Spleen (tissue), 11 donors: ENCODE measurements at regions not wholly inside any gene's neighbourhood (a gene's known extent, or its start where the extent isn't known, plus 50 kb on each side); places are given as distances from the start of the nearest gene placed in this dataset.

ENCODE experiments used
- DNase-seq: peaks from one replicate; pipeline ENCODE4 v3.0.0-alpha.2; 2020
- H3K27ac ChIP-seq, 8 donors: fragments of 200-600 bp; sonication (generic) in 7 of 8; 1 replicate in 4 of 8; 2 replicates in 4 of 8; pipeline versions ENCODE4 v1.5.0 to v1.8.0; 2016 to 2021; ENCODE audit warnings: inconsistent platforms in 4 of 8, mild to moderate bottlenecking in 4 of 8, moderate library complexity in 1 of 8
- H3K27me3 ChIP-seq, 7 donors: fragments of 200-600 bp; sonication (generic) in 6 of 7; replicated peaks in 1 of 7; 1 replicate in 4 of 7; 2 replicates in 3 of 7; pipeline versions ENCODE4 v1.5.0 to v1.8.0; 2016 to 2021; ENCODE audit warnings: inconsistent platforms in 3 of 7, mild to moderate bottlenecking in 1 of 7
- H3K36me3 ChIP-seq, 6 donors: fragments of 200-600 bp; sonication (generic) in 5 of 6; 1 replicate in 4 of 6; 2 replicates in 2 of 6; pipeline versions ENCODE4 v1.5.0 to v1.8.0; 2016 to 2021; ENCODE audit warnings: inconsistent platforms in 2 of 6
- H3K4me1 ChIP-seq, 6 donors: fragments of 200-600 bp; sonication (generic) in 5 of 6; 1 replicate in 3 of 6; 2 replicates in 3 of 6; pipeline versions ENCODE4 v1.5.0 to v1.8.0; 2016 to 2021; ENCODE audit warnings: inconsistent platforms in 3 of 6
- H3K4me3 ChIP-seq, 8 donors: fragments of 200-600 bp; sonication (generic) in 7 of 8; 1 replicate in 4 of 8; 2 replicates in 4 of 8; pipeline versions ENCODE4 v1.5.0 to v1.8.0; 2016 to 2021; ENCODE audit warnings: inconsistent platforms in 4 of 8, mild to moderate bottlenecking in 4 of 8, moderate library complexity in 2 of 8
- H3K9me3 ChIP-seq, 8 donors: fragments of 200-600 bp; sonication (generic) in 7 of 8; 1 replicate in 4 of 8; 2 replicates in 4 of 8; pipeline versions ENCODE4 v1.5.0 to v1.8.0; 2016 to 2021; ENCODE audit warnings: inconsistent platforms in 4 of 8
- CTCF ChIP-seq, 11 experiments: fragments of 200-600 bp in 7 of 11; fragments of 450-650 bp in 4 of 11; sonication (generic) in 4 of 11; IDR thresholded peaks in 8 of 11; conservative IDR thresholded peaks in 3 of 11; 1 replicate in 7 of 11; 2 replicates in 4 of 11; pipeline versions ENCODE4 v1.4.0 to v1.8.0; 2016 to 2021; ENCODE audit warnings: antibody characterized with exemption in 11 of 11, inconsistent platforms in 4 of 11, mild to moderate bottlenecking in 1 of 11
- POLR2A ChIP-seq, 3 donors: fragments of 450-650 bp; IDR thresholded peaks; one replicate each; pipeline ENCODE4 v1.5.1; 2017; ENCODE audit warnings: antibody characterized with exemption in 3 of 3, mild to moderate bottlenecking in 1 of 3
- POLR2AphosphoS5 ChIP-seq, 3 donors: sonication (generic); formaldehyde crosslinking; IDR thresholded peaks; one replicate each; pipeline ENCODE4 v1.5.1; 2017; ENCODE audit warnings: antibody characterized with exemption in 3 of 3
- WGBS, 5 donors: extraction: QIAGEN DNeasy Blood & Tissue Kit in 3 of 5; methylation state at CpG; one replicate each; pipeline versions ENCODE4 v1.1.5 to v1.1.7; 2013 to 2018; 5-methylcytosine and 5-hydroxymethylcytosine counted together
- intact Hi-C: fragments of 100-400 bp; cut with DNase I; formaldehyde crosslinking; loops from one replicate; pipeline ENCODE4 v1.15.0; 2023; ENCODE audit warnings: low total_unique reads
- donor health status: healthy with polysubstance abuse.
- donor health status: DM: no; HTN: no; CAD: no; lungs with moderate emphysema.
- donor health status: DM: no; HTN: no; CAD: no.
- donor health status: Bipolar disorder and iron deficiency.
- donor health status: healthy.
- donor health status: DM: no; HTN: no; CAD: no.
- donor health status: DM: yes; HTN: yes; CAD: no.

- Histone ChIP-seq H3K27ac (peak overlapping the region in 3 of 8 donors; percentile 70 to 79 (median 73)), H3K9me3 (no peaks in the 10 kb centered on the region), H3K4me1 (peaks cover 0 to 14% (median 0%) of the 10 kb centered on the region in 6 donors), H3K36me3 (no peaks in the 10 kb centered on the region), H3K4me3 (no peak overlapping the region), H3K27me3 (no peaks in the 10 kb centered on the region)
- intact Hi-C loops: no loop called here
- WGBS, 5 donors: 86 to 96% (median 87%) methylated on average over 5 of the region's 5 CpGs
- TF ChIP-seq POLR2A (IDR thresholded peaks at IDR 0.05): no peak
- TF ChIP-seq POLR2AphosphoS5 (IDR thresholded peaks at IDR 0.05): no peak
- TF ChIP-seq CTCF (IDR thresholded peaks at IDR 0.05 in 8 of 11, conservative IDR thresholded peaks at IDR 0.05 in 3 of 11): no peak
- DNase-seq: no peak
These were observed 807.1 kb downstream of the RNF144A start for GRCh38 chr2:7724336-7724735.

DNA sequence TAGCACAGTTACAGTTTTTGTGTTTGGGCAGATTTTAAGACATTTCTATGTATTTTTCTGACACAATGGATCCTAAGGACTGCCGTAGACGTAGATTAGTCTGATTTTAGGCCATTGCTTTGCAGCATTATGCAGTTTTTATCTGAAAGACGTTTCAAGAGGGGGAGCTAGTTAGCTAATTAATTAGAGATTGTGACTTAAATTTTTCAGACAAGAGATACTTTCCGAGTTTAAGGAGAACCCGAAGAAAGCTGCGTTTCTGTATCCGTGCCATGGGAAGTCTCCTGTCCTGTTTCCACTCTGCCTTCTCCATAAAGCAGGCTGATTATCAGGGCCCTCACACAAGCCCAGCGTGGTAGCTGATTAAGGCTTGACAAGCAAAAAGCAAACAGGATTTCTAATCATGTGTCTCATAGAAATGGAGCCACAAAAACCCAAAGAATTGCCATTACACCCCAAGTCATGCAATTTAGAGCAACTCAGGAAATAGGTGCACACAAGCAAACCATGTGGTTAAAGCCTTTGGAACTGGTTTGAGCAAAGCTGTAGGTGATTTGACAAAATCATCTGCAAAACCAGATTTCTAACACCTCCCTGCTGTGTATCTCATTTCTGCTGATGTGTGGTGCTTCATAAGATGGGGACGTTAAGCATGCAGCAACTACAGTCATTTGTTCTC is 808.1 kb downstream of the RNF144A start:
- peak overlapping the region in 5 of 8 donors; percentile 3 to 79 (median 70) for H3K27ac ChIP-seq
- 30 to 54% (median 37%) methylated on average over 9 of the region's 9 CpGs for WGBS, 5 donors
- intact Hi-C loops: no loop called here
- peak overlapping the region in 2 of 8 donors; percentile 22 to 60 for H3K4me3 ChIP-seq
- no peak for DNase-seq
- H3K27me3 ChIP-seq: no peaks in the 10 kb centered on the region
- peak in 2 of 11 experiments; percentile 7 to 12 for TF ChIP-seq CTCF (IDR thresholded peaks at IDR 0.05 in 8 of 11, conservative IDR thresholded peaks at IDR 0.05 in 3 of 11)
- TF ChIP-seq POLR2AphosphoS5 (IDR thresholded peaks at IDR 0.05): peak in 1 of 3 donors; percentile 68
- no peak for TF ChIP-seq POLR2A (IDR thresholded peaks at IDR 0.05)
- H3K9me3 ChIP-seq: no peaks in the 10 kb centered on the region
- no peaks in the 10 kb centered on the region for H3K36me3 ChIP-seq
- H3K4me1 ChIP-seq: peaks cover 0 to 14% (median 0%) of the 10 kb centered on the region in 6 donors

GRCh38 chr2:7725850-7726242 is 808.6 kb downstream of the RNF144A start:
- H3K4me1 ChIP-seq: peaks cover 0 to 17% (median 0%) of the 10 kb centered on the region in 6 donors
- H3K27me3 ChIP-seq: no peaks in the 10 kb centered on the region
- H3K27ac ChIP-seq: peak overlapping the region in 7 of 8 donors; percentile 1 to 79 (median 69)
- 68 to 84% (median 79%) methylated on average over 1 of the region's 1 CpG for WGBS, 5 donors
- intact Hi-C loops: no loop called here
- H3K9me3 ChIP-seq: no peaks in the 10 kb centered on the region
- no peak for DNase-seq
- H3K4me3 ChIP-seq: peak overlapping the region in 3 of 8 donors; percentile 18 to 60 (median 22)
- TF ChIP-seq POLR2A (IDR thresholded peaks at IDR 0.05) (no peak), CTCF (IDR thresholded peaks at IDR 0.05 in 8 of 11, conservative IDR thresholded peaks at IDR 0.05 in 3 of 11) (no peak), POLR2AphosphoS5 (IDR thresholded peaks at IDR 0.05) (no peak)
- H3K36me3 ChIP-seq: no peaks in the 10 kb centered on the region

GRCh38 chr2:7726989-7727388 is 809.8 kb downstream of the RNF144A start:
- Histone ChIP-seq H3K36me3 (no peaks in the 10 kb centered on the region), H3K27ac (peak overlapping the region in 6 of 8 donors; percentile 17 to 79 (median 70)), H3K4me3 (peak overlapping the region in 6 of 8 donors; percentile 2 to 60 (median 14)), H3K4me1 (peaks cover 0 to 27% (median 0%) of the 10 kb centered on the region in 6 donors), H3K27me3 (no peaks in the 10 kb centered on the region), H3K9me3 (no peaks in the 10 kb centered on the region)
- WGBS, 5 donors: 77 to 89% (median 88%) methylated on average over 3 of the region's 3 CpGs
- DNase-seq: no peak
- intact Hi-C loops: no loop called here
- TF ChIP-seq CTCF (IDR thresholded peaks at IDR 0.05 in 8 of 11, conservative IDR thresholded peaks at IDR 0.05 in 3 of 11): no peak
- no peak for TF ChIP-seq POLR2AphosphoS5 (IDR thresholded peaks at IDR 0.05)
- TF ChIP-seq POLR2A (IDR thresholded peaks at IDR 0.05): no peak
